Mucosa of gallbladder (tissue), 1 donor: ENCODE measurements at regions not wholly inside any gene's neighbourhood (a gene's known extent, or its start where the extent isn't known, plus 50 kb on each side); places are given as distances from the start of the nearest gene placed in this dataset.
"Not testable (repeated sequence)": the region's sequence is repeated elsewhere in the genome, so short reads cannot be mapped to it uniquely, and the experiment has no call there.

ENCODE experiments used
- DNase-seq: peaks from one replicate; pipeline ENCODE4 v3.0.0-alpha.2; 2020; ENCODE audit warnings: low spot score
- donor health status: DM: no; HTN: no; CAD: no.

DNA sequence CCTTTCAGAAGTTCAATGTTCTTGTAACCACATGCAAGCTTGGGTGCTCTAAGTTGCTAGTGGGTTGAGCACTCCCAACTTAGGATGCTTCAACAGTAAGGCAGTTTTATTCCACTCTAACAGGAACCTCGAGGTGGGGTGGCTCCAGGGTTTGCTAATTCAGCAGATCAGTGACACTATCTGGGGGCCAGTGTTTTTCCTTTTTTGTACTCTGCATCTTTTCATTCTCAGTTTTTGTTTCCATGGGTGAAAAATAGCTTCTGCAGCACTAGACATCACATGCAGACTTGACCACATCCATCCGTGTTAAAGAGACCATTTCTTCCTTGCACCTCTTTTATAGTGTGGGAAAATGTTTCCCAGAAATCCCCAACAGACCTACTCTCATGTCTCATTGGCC lies 497.6 kb downstream of the STIM2 start:
- DNase-seq, result no peak

GRCh38 chr4:27360131-27360530 lies 499.5 kb downstream of the STIM2 start:
- DNase-seq, result no peak

DNA sequence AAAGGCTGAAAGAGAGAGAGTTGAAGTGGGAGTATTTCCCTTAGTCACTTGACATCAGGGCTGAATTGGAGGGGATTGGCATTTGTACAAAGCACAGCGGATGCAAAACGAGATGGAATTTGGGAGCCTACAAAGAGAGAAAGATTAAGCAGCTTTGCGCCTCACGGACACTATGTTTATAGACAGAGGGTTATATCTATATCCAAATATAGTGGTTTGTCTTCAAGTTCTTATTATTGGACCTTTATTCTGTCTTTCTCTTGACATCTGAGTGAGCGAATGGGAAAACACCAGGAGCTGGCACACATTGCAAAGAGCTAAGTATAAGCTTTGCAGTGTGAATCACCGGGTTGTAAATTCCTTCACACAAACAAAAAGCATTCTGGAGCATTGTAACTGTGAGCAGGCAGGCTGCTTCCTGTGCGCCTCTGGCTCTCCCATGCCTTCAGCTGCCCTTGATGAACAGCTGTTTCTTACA lies 500.2 kb downstream of the STIM2 start:
- DNase-seq, result no peak

- DNase-seq, result no peak
These were observed 503.9 kb downstream of the STIM2 start for GRCh38 chr4:27364509-27364908.

- DNase-seq, result no peak
These were observed 505.6 kb downstream of the STIM2 start for GRCh38 chr4:27366104-27366823.

GRCh38 chr4:27368781-27369180 lies 508.1 kb downstream of the STIM2 start:
- DNase-seq, result no peak

DNA sequence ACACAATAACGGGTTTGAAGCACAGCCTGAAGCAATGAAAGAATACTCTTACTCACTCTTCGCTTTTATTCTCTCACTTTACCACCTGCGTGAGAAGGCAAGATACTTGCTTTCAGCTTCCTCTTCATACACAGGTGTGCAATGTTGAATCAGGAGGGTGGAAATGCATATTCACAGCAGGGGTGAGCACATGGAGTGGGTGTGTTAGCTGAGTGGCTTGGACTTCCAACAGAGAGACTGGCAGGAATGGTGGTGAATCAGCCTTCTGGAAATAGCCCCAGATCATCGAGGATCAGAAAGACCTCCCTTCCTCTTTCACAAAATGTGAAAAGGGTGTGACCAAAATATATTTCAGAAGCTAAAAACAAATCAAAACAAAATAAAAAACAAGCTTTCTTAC lies 521.2 kb downstream of the STIM2 start:
- DNase-seq, result no peak

DNA sequence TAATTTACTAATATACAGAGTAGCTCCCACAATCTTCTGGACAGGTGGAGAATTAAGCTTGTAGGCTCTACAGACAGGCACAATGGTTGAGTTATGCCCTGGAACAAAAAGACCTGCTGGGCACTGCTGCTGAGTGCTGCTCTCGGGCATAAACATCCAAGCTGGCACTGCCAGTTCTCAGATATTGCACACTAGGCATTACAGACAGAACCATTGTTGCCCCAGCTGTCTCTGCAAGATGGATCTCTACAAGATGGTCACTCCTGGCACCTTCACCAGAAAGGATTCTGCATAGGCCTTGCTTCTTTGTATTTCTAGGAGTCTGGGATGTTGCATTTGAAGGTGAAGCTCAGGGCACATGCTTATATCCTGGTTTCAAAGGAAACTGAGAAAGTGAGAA lies 527.1 kb downstream of the STIM2 start:
- DNase-seq, result no peak

DNA sequence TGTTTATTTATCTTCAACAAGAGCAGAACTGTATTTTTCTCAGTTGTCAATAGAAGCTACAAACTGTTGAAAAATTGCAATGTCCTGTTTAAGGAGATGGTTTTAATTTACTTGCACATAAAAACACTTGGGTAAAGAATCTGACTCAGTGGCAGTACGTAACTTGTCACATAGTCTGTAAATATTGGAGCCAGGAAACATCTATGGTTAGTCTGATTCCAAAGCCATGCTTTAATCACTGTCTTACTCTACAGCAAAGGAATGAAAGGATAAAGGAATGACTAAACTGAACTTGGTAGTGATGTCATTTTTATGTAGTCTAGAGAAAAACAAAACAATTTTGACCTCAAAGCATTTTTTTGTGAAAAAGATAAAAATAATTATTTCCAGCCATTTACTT lies 537.2 kb downstream of the STIM2 start:
- DNase-seq, result no peak

DNA sequence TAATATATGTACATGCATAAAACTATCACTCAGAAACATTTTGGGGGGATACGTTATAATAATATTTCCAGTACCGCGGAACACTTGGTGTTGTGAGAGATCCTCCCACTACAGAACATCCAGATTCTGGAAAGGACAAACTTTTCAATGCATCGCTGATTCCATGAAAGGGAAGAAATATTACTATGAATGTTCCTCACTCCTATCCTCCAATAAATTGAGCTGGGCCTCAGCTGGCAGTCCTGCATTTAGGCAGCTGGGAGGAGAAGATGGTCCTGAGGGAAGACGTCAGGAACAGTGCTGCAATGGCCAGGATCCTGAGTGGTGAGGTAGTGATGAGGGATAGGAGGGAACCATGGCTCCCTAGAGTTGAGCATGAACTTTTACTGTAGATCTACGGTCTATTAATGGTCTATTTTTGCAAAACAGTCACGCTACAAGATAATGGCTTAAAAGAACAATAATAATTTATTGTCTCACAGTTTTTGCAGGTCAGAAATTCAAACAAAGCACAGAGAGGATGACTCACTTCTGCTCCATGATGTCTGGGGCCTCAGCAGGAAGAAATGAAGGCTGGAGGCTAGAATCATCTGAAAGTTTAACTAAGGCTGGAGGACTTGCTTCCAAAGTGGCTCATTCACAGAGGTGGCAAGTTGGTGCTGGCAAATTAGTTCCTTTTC lies 538.1 kb downstream of the STIM2 start:
- no peak for DNase-seq

- no peak for DNase-seq
These were observed 547.0 kb downstream of the STIM2 start for GRCh38 chr4:27407616-27408015.

DNA sequence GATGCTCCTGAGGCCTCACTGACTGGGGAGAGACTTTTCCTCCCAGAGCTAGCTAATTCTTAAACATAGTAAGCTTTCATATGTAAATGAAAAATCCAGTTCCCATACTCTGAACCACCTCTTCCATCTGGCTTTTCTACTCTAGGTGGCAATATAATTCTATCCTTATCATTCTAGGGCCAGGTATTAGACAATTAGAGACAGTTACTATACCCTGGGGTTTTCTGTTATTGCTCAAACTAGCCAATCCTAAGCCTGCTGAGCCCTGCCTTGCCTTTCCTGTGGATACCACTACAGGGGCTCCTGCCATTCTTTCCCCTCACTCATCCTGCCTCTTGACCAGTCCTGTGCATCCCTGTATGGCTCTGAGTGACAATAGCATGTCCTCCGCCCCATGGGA lies 552.0 kb downstream of the STIM2 start:
- no peak for DNase-seq

DNA sequence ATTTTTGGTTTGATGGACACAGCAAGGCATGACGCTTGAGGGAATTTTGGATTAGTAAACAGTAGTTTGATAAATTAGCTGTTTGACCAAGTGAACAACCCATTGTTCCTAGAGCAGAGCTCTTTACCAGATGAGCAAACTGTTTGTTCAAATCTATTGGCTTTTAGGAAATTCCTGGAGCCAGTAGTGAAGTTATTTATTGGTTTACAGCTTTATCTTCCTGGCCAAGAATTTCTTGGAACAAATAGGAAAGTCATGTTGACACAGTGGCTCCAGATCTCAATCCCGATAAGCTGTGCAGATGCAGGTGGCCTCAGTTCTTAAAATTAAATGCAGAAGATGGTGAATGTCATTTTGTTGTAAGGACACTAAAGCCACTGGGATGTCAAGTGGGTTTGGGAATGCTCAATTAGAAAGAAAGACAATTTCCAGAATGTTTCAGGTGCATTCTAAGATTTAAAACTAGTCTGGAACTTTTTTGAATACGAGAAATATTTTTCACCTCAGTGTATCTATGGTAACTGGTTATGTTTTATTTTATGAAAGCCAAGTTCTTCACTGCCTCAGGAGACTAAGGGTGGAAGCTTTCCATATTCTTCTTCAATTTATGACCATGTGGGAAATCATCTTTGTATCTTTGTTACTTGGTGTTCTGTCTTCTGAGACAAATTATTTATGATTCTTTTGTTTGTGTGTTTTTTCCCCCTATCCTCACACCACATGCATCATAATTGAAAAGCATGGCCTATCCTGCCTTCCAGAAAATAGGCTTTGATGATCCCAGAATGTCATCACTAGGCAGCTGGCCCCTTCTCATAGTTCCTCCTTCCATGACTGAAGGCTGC lies 554.5 kb downstream of the STIM2 start:
- DNase-seq, result no peak

GRCh38 chr4:27428661-27429060 lies 568.0 kb downstream of the STIM2 start:
- DNase-seq, result no peak

- DNase-seq, result no peak
These were observed 568.8 kb downstream of the STIM2 start for GRCh38 chr4:27429364-27429871.

DNA sequence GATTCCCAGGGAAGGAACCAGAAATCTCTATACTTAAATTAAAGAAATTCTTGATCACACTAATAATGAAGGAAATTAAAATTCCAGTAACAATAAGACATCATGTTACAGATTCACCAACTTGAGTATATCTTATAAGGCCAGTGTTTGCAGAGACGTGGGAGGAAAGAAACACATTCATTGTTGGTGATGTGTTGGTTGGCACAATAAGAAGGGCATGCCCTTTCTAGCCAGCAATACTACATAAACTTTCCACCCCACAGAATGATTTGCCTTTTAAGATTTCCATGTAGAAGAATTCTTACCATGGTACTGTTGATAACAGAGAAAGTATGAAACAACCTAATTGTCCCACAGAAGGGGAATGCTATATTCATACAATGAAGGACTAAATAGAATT lies 581.5 kb downstream of the STIM2 start:
- DNase-seq, result no peak

DNA sequence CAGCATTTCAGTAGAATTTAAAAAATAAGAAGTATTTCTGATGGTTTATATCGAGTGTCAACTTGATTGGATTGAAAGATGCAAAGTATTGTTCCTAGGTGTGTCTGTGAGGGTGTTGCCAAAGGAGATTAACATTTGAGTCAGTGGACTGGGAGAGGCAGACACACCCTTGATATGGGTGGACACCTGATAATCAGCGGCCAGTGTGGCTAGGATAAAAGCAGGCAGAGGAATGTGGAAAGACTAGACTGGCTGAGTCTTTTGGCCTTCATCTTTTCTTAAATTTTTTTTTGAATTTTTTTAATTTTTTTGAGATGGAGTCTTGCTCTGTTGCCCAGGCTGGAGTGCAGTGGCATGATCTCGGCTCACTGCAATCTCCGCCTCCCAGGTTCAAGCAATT lies 582.0 kb downstream of the STIM2 start:
- DNase-seq, result not testable (repeated sequence)

DNA sequence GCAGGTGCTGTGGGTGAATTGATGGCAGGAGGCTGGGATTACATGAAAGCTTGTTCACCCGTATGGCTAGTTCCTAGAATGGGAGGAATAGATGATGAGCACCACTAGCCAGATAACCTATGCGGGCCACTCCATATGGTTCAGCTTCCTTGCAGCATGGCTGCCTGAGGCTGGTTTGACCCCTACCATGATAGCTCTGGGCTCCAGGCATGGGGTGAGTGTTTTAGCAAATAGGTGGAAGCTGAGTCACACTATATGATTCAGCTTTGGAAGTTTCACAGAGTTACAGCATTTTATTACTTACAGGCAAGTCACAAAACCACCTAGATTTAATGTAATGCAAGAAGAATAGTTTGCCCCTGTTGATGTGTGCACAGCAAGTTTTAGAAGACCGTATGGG lies 603.2 kb downstream of the STIM2 start:
- no peak for DNase-seq

- no peak for DNase-seq
These were observed 606.7 kb downstream of the STIM2 start for GRCh38 chr4:27467351-27467750.

DNA sequence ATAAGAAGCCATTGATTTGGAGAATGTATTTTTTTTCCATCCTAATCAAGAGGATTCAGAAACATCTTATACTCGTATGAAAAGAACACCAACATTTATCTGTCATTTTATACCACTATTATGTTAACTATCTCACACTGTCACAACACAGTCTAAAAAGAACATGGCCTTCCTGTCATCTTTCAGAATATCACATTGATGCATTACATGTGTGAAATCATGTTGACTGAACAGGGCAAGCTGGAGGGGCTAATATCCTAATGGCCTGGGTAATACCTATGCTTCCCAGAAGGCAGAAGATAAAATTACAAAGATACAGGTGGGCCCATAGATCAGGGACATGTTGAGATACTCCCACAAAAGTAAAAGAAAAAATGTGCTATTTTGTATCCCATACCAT lies 611.7 kb downstream of the STIM2 start:
- DNase-seq, result no peak

GRCh38 chr4:27474691-27475090 lies 614.0 kb downstream of the STIM2 start:
- no peak for DNase-seq

DNA sequence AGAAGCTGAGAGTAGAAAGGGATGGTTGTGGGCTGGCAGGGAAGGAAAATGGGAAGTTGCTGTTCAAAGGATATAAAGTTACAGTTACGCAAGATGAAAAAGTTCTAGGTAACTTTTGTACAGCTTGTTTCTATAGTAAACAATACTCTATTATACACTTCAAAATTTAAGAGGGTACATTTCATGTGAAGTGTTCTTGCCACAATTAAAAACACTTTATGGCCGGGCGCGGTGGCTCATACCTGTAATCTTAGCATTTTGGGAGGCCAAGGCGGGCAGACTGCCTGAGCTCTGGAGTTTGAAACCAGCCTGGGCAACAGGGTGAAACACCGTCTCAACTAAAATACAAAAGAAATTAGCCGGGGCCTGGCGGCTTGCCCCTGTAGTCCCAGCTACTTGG lies 623.6 kb downstream of the STIM2 start:
- no peak for DNase-seq
